ENCODE measurements at regions not wholly inside any gene's neighbourhood (a gene's known extent, or its start where the extent isn't known, plus 50 kb on each side); places are given as distances from the start of the nearest gene placed in this dataset.
"Not testable (repeated sequence)": the region's sequence is repeated elsewhere in the genome, so short reads cannot be mapped to it uniquely, and the experiment has no call there.

GRCh38 chr3:143177965-143178364 is 58.4 kb downstream of the CHST2 start:
- not testable (repeated sequence) for TF ChIP-seq GATA3 (IDR thresholded peaks at IDR 0.05; ENCODE audit: borderline replicate concordance); RAD21 (conservative IDR thresholded peaks at IDR 0.05 in 1 of 2, IDR thresholded peaks at IDR 0.05 in 1 of 2); RCOR1 (IDR thresholded peaks at IDR 0.05; ENCODE audit: low read depth, low read length); ESRRA (IDR thresholded peaks at IDR 0.05; ENCODE audit: borderline replicate concordance, low read length); HOXA7 (CRISPR knock-in tag; IDR thresholded peaks at IDR 0.05)
